ENCODE measurements at regions not wholly inside any gene's neighbourhood (a gene's known extent, or its start where the extent isn't known, plus 50 kb on each side); places are given as distances from the start of the nearest gene placed in this dataset.
"Not testable (repeated sequence)": the region's sequence is repeated elsewhere in the genome, so short reads cannot be mapped to it uniquely, and the experiment has no call there.

- Histone ChIP-seq H3K36me3 (no peaks in the 10 kb centered on the region), H3K27ac (no peak overlapping the region), H3K4me3 (no peak overlapping the region), H3K9me3 (no peaks in the 10 kb centered on the region), H3K27me3 (no peaks in the 10 kb centered on the region), H3K4me1 (peaks cover 0 to 12% (median 6%) of the 10 kb centered on the region in 3 donors)
- WGBS, 2 donors (ENCODE audit: low coverage in 1 of 2), result 83 to 85% methylated on average over 2 of the region's 2 CpGs
- ATAC-seq, result no peak
- no peak for TF ChIP-seq CTCF (IDR thresholded peaks at IDR 0.05)
- no peak for TF ChIP-seq EP300 (IDR thresholded peaks at IDR 0.05)
- no peak for TF ChIP-seq POLR2A (IDR thresholded peaks at IDR 0.05)
- TF ChIP-seq POLR2AphosphoS5 (IDR thresholded peaks at IDR 0.05), result no peak
Observed at GRCh38 chr10:22137542-22137941, 80.3 kb downstream of the EBLN1 start.

GRCh38 chr10:22135591-22135990 lies 82.2 kb downstream of the EBLN1 start:
- no peaks in the 10 kb centered on the region for H3K27me3 ChIP-seq
- 86 to 90% methylated on average over 7 to 9 of the region's 9 CpGs for WGBS, 2 donors (ENCODE audit: low coverage in 1 of 2)
- H3K4me3 ChIP-seq, result no peak overlapping the region
- TF ChIP-seq CTCF (IDR thresholded peaks at IDR 0.05), result no peak
- H3K9me3 ChIP-seq, result no peaks in the 10 kb centered on the region
- no peak overlapping the region for H3K27ac ChIP-seq
- peaks cover 0 to 12% (median 6%) of the 10 kb centered on the region in 3 donors for H3K4me1 ChIP-seq
- no peaks in the 10 kb centered on the region for H3K36me3 ChIP-seq
- no peak for ATAC-seq

- Histone ChIP-seq H3K27me3 (peaks cover 3% of the 10 kb centered on the region), H3K9me3 (no peaks in the 10 kb centered on the region), H3K27ac (no peak overlapping the region), H3K4me3 (no peak overlapping the region), H3K4me1 (peaks cover 0 to 12% (median 6%) of the 10 kb centered on the region in 3 donors), H3K36me3 (no peaks in the 10 kb centered on the region)
- ATAC-seq, result no peak
- WGBS, 2 donors (ENCODE audit: low coverage in 1 of 2), result 25 to 30% methylated on average over 9 to 11 of the region's 11 CpGs
- TF ChIP-seq POLR2A (IDR thresholded peaks at IDR 0.05) (no peak), POLR2AphosphoS5 (IDR thresholded peaks at IDR 0.05) (no peak), CTCF (IDR thresholded peaks at IDR 0.05) (no peak), EP300 (IDR thresholded peaks at IDR 0.05) (no peak)
Observed at GRCh38 chr10:22133749-22134624, 83.8 kb downstream of the EBLN1 start.

DNA sequence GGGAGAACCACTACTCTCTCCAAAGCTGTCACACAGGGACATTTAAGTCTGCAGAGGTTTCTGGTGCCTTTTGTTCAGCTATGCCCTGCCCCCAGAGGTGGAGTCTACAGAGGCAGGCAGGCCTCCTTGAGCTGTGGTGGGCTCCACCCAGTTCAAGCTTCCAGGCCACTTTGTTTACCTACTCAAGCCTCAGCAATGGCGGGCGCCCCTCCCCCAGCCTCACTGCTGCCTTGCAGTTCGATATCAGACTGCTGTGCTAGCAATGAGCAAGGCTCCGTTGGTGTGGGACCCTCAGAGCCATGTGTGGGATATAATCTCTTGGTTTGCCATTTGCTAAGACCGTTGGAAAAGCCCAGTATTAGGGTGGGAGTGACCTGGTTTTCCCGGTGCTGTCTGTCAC lies 87.0 kb downstream of the EBLN1 start:
- not testable (repeated sequence) for H3K4me3 ChIP-seq, ATAC-seq, H3K9me3 ChIP-seq, H3K27me3 ChIP-seq, H3K36me3 ChIP-seq, H3K27ac ChIP-seq
- 68% methylated on average over 5 of the region's 6 CpGs; no CpG with 5 or more reads in 1 of the 2 donors for WGBS, 2 donors (ENCODE audit: low coverage in 1 of 2)
- H3K4me1 ChIP-seq, result peaks cover 0 to 12% (median 6%) of the 10 kb centered on the region in 3 donors

DNA sequence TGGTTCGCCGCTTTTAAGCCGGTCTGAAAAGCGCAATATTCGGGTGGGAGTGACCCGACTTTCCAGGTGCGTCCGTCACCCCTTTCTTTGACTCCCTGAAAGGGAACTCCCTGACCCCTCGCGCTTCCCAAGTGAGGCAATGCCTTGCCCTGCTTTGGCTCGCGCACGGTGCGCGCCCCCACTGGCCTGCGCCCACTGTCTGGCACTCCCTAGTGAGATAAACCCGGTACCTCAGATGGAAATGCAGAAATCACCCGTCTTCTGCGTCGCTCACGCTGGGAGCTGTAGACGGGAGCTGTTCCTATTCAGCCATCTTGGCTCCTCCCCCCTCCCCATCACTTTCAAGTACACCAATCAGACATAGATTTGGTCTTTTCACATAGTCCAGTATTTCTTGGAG lies 88.2 kb downstream of the EBLN1 start:
- not testable (repeated sequence) for H3K27ac ChIP-seq, ATAC-seq
- WGBS, 2 donors (ENCODE audit: low coverage in 1 of 2), result 90 to 98% methylated on average over 6 to 13 of the region's 22 CpGs

DNA sequence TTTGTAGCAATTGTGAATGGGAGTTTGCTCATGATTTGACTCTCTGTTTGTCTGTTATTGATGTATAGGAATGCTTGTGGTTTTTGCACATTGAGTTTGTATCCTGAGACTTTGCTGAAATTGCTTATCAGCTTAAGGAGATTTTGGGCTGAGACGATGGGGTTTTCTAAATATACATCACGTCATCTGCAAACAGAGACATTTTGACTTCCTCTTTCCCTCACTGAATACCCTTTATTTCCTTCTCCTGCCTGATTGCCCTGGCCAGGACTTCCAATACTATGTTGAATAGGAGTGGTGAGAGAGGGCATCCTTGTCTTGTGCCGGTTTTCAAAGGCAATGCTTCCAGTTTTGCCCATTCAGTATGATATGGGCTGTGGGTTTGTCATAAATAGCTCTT lies 96.6 kb downstream of the EBLN1 start:
- not testable (repeated sequence) for H3K27ac ChIP-seq, ATAC-seq, H3K4me1 ChIP-seq, H3K36me3 ChIP-seq, H3K27me3 ChIP-seq, H3K4me3 ChIP-seq
- H3K9me3 ChIP-seq, result peaks cover 0 to 27% (median 0%) of the 10 kb centered on the region in 3 donors
- 71 to 78% methylated on average over 1 to 3 of the region's 3 CpGs for WGBS, 2 donors (ENCODE audit: low coverage in 1 of 2)

More for the DNA sequence above, 88.2 kb downstream of the EBLN1 start:
- H3K9me3 ChIP-seq, H3K4me3 ChIP-seq, H3K27me3 ChIP-seq, H3K36me3 ChIP-seq: not testable (repeated sequence)
- H3K4me1 ChIP-seq, result peaks cover 0 to 12% (median 6%) of the 10 kb centered on the region in 3 donors

DNA sequence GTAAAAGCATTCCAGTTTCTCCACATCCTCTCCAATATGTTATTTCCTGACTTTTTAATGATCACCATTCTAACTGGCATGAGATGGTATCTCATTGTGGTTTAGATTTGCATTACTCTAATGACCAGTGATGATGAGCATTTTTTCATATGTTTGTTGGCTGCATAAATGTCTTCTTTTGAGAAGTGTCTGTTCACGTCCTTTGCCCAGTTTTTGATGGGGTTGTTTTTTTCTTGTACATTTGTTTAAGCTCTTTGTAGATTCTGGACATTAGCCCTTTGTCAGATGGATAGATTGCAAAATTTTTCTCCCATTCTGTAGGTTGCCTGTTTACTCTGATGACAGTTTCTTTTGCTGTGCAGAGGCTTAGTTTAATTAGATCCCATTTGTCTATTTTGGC lies 97.7 kb downstream of the EBLN1 start:
- not testable (repeated sequence) for ATAC-seq, H3K27me3 ChIP-seq
- peaks cover 0 to 27% (median 0%) of the 10 kb centered on the region in 3 donors for H3K9me3 ChIP-seq

DNA sequence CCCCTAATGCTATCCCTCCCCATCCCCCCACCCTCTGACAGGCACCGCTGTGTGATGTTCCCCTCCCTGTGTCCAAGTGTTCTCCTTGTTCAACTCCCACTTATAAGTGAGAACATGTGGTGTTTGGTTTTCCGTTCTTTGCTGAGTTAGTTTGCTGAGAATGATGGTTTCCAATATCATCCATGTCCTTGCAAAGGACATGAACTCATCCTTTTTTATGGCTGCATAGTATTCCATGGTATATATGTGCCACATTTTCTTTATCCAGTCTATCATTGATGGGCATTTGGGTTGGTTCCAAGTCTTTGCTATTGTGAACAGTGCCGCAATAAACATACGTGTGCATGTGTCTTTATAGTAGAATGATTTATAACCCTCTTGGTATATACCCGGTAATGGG lies 98.2 kb downstream of the EBLN1 start:
- 90 to 97% methylated on average over 2 to 4 of the region's 5 CpGs for WGBS, 2 donors (ENCODE audit: low coverage in 1 of 2)
- not testable (repeated sequence) for H3K27ac ChIP-seq, H3K36me3 ChIP-seq, H3K4me3 ChIP-seq, H3K4me1 ChIP-seq, ATAC-seq, H3K27me3 ChIP-seq
- peaks cover 0 to 27% (median 0%) of the 10 kb centered on the region in 3 donors for H3K9me3 ChIP-seq

More for the DNA sequence above, 97.7 kb downstream of the EBLN1 start:
- 80 to 86% methylated on average over 1 of the region's 1 CpG for WGBS, 2 donors (ENCODE audit: low coverage in 1 of 2)
- H3K36me3 ChIP-seq, H3K4me3 ChIP-seq, H3K4me1 ChIP-seq, H3K27ac ChIP-seq: not testable (repeated sequence)
